Lower leg skin (tissue), 3 donors: ENCODE measurements at regions not wholly inside any gene's neighbourhood (a gene's known extent, or its start where the extent isn't known, plus 50 kb on each side); places are given as distances from the start of the nearest gene placed in this dataset.

Experiments used
- POLR2A ChIP-seq, 2 donors: fragments of 450-650 bp; IDR thresholded peaks; one replicate each; pipeline ENCODE4 v1.6.1; 2016 to 2017; ENCODE audit warnings: antibody characterized with exemption in 2 of 2, mild to moderate bottlenecking in 1 of 2, moderate library complexity in 1 of 2
- TF ChIP-seq, protein P1 (sequence below), 3 donors: fragments of 450-650 bp; IDR thresholded peaks; one replicate each; pipeline ENCODE4 v1.5.1; 2016; ENCODE audit warnings: antibody characterized with exemption in 3 of 3, mild to moderate bottlenecking in 3 of 3, moderate library complexity in 2 of 3

DNA sequence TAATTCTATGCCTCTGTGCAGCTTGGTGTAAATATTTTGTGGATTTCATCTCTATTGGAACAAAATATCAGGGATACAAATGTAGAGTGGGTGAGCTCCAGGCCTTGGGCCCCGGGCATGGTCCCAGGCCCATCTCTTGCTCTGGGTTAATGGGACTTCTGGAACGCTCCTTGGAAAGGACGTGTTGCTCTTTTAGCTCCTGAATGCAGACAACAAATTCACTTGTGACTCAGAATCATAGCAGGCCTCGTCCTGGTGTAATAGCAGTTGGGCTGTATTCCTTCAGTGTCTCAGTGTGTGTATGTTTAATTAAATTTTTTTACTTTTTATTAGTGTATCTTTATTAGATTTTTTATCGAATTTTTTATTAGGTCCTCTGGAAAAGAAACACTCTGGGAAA lies 266.7 kb upstream of the C2CD4B start:
- TF ChIP-seq, protein P1, sequence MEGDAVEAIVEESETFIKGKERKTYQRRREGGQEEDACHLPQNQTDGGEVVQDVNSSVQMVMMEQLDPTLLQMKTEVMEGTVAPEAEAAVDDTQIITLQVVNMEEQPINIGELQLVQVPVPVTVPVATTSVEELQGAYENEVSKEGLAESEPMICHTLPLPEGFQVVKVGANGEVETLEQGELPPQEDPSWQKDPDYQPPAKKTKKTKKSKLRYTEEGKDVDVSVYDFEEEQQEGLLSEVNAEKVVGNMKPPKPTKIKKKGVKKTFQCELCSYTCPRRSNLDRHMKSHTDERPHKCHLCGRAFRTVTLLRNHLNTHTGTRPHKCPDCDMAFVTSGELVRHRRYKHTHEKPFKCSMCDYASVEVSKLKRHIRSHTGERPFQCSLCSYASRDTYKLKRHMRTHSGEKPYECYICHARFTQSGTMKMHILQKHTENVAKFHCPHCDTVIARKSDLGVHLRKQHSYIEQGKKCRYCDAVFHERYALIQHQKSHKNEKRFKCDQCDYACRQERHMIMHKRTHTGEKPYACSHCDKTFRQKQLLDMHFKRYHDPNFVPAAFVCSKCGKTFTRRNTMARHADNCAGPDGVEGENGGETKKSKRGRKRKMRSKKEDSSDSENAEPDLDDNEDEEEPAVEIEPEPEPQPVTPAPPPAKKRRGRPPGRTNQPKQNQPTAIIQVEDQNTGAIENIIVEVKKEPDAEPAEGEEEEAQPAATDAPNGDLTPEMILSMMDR (IDR thresholded peaks at IDR 0.05) = no peak
- no peak for TF ChIP-seq POLR2A (IDR thresholded peaks at IDR 0.05)
